ENCODE measurements at regions not wholly inside any gene's neighbourhood (a gene's known extent, or its start where the extent isn't known, plus 50 kb on each side); places are given as distances from the start of the nearest gene placed in this dataset.
A peak's percentile ranks its signal among the peaks of the same experiment; 100 is the strongest.

- TF ChIP-seq CTCF (IDR thresholded peaks at IDR 0.05; ENCODE audit: insufficient read depth, low read length, severe bottlenecking), result no peak
- FAIRE-seq (no peak), DNase-seq (ENCODE audit: low read depth) (no peak)
- Histone ChIP-seq H3K27me3 (ENCODE audit: control insufficient read depth, insufficient read depth, low read length) (no peaks in the 10 kb centered on the region), H3K4me3 (ENCODE audit: low read depth, low read length) (no peak overlapping the region), H3K36me3 (ENCODE audit: control insufficient read depth, insufficient read depth, low read length) (no peaks in the 10 kb centered on the region)
These were observed 478.5 kb upstream of the DEPDC1 start for GRCh38 chr1:68975212-68975933.

- Histone ChIP-seq H3K36me3 (ENCODE audit: control insufficient read depth, insufficient read depth, low read length) (no peaks in the 10 kb centered on the region), H3K27me3 (ENCODE audit: control insufficient read depth, insufficient read depth, low read length) (no peaks in the 10 kb centered on the region), H3K4me3 (ENCODE audit: low read depth, low read length) (no peak overlapping the region)
- DNase-seq (ENCODE audit: low read depth) (no peak), FAIRE-seq (no peak)
- no peak for TF ChIP-seq CTCF (IDR thresholded peaks at IDR 0.05; ENCODE audit: insufficient read depth, low read length, severe bottlenecking)
These were observed 480.2 kb upstream of the DEPDC1 start for GRCh38 chr1:68976916-68977610.

GRCh38 chr1:68979891-68980290 is 483.0 kb upstream of the DEPDC1 start:
- FAIRE-seq (no peak), DNase-seq (ENCODE audit: low read depth) (no peak)
- no peaks in the 10 kb centered on the region for H3K36me3 ChIP-seq (ENCODE audit: control insufficient read depth, insufficient read depth, low read length)
- H3K27me3 ChIP-seq (ENCODE audit: control insufficient read depth, insufficient read depth, low read length), result no peaks in the 10 kb centered on the region
- no peak for TF ChIP-seq CTCF (IDR thresholded peaks at IDR 0.05; ENCODE audit: insufficient read depth, low read length, severe bottlenecking)
- no peak overlapping the region for H3K4me3 ChIP-seq (ENCODE audit: low read depth, low read length)

GRCh38 chr1:68984289-68984688 is 487.4 kb upstream of the DEPDC1 start:
- H3K36me3 ChIP-seq (ENCODE audit: control insufficient read depth, insufficient read depth, low read length), result no peaks in the 10 kb centered on the region
- DNase-seq (ENCODE audit: low read depth), result no peak
- FAIRE-seq, result no peak
- H3K27me3 ChIP-seq (ENCODE audit: control insufficient read depth, insufficient read depth, low read length), result no peaks in the 10 kb centered on the region
- TF ChIP-seq CTCF (IDR thresholded peaks at IDR 0.05; ENCODE audit: insufficient read depth, low read length, severe bottlenecking), result no peak
- no peak overlapping the region for H3K4me3 ChIP-seq (ENCODE audit: low read depth, low read length)

- DNase-seq (ENCODE audit: low read depth) (no peak), FAIRE-seq (peak; percentile 7)
- no peaks in the 10 kb centered on the region for H3K36me3 ChIP-seq (ENCODE audit: control insufficient read depth, insufficient read depth, low read length)
- no peak overlapping the region for H3K4me3 ChIP-seq (ENCODE audit: low read depth, low read length)
- no peaks in the 10 kb centered on the region for H3K27me3 ChIP-seq (ENCODE audit: control insufficient read depth, insufficient read depth, low read length)
- no peak for TF ChIP-seq CTCF (IDR thresholded peaks at IDR 0.05; ENCODE audit: insufficient read depth, low read length, severe bottlenecking)
These were observed 497.2 kb upstream of the DEPDC1 start for GRCh38 chr1:68994096-68994495.
